NT2/D1 (cell line): ENCODE measurements at regions not wholly inside any gene's neighbourhood (a gene's known extent, or its start where the extent isn't known, plus 50 kb on each side); places are given as distances from the start of the nearest gene placed in this dataset.
"Not testable (repeated sequence)": the region's sequence is repeated elsewhere in the genome, so short reads cannot be mapped to it uniquely, and the experiment has no call there.

Experiments
- DNase-seq: peaks from one replicate; pipeline ENCODE4 v3.0.0-alpha.2; 2011; ENCODE audit warnings: low read depth, low spot score
- H3K27me3 ChIP-seq: 2 replicates; pipeline ENCODE4 v1.6.0; 2011; ENCODE audit warnings: mild to moderate bottlenecking; ENCODE audit not compliant: insufficient read length, insufficient read depth
- H3K36me3 ChIP-seq: 2 replicates; pipeline ENCODE4 v1.6.1; 2011; ENCODE audit warnings: mild to moderate bottlenecking, low read length, mixed read lengths; ENCODE audit not compliant: insufficient read depth, insufficient read length
- H3K4me1 ChIP-seq: 2 replicates; pipeline ENCODE4 v1.5.1; 2011; ENCODE audit not compliant: insufficient read depth, insufficient read length
- H3K4me3 ChIP-seq: 2 replicates; pipeline ENCODE4 v1.5.1; 2011; ENCODE audit warnings: low read depth; ENCODE audit not compliant: insufficient read length
- H3K9ac ChIP-seq: 2 replicates; pipeline ENCODE4 v1.6.0; 2011; ENCODE audit warnings: low read depth; ENCODE audit not compliant: insufficient read length
- H3K9me3 ChIP-seq: 2 replicates; pipeline ENCODE4 v1.5.1; 2011; ENCODE audit warnings: mild to moderate bottlenecking, low read length; ENCODE audit not compliant: insufficient read depth
- SUZ12 ChIP-seq: IDR thresholded peaks from 2 replicates; pipeline ENCODE4 v1.6.1; 2011; ENCODE audit not compliant: insufficient read length, insufficient read depth; ENCODE audit errors: extremely low read depth
- YY1 ChIP-seq: IDR thresholded peaks from 2 replicates; pipeline ENCODE4 v1.6.1; 2011; ENCODE audit not compliant: insufficient read length, insufficient read depth
- ZNF274 ChIP-seq: IDR thresholded peaks from 2 replicates; pipeline ENCODE4 v1.6.1; 2011; ENCODE audit warnings: mild to moderate bottlenecking, low read depth, low read length

- no peak overlapping the region for H3K4me3 ChIP-seq
- no peaks in the 10 kb centered on the region for H3K27me3 ChIP-seq
- DNase-seq, result no peak
- H3K9ac ChIP-seq, result no peak overlapping the region
- no peaks in the 10 kb centered on the region for H3K4me1 ChIP-seq
- no peaks in the 10 kb centered on the region for H3K9me3 ChIP-seq
- TF ChIP-seq YY1, result no peak
- no peak for TF ChIP-seq SUZ12
- no peak for TF ChIP-seq ZNF274
- H3K36me3 ChIP-seq, result no peaks in the 10 kb centered on the region
These were observed 96.5 kb downstream of the PPIAL4G start for GRCh38 chr1:148386617-148387016.

GRCh38 chr1:148386031-148386398 is 97.1 kb downstream of the PPIAL4G start:
- not testable (repeated sequence) for DNase-seq, H3K36me3 ChIP-seq, H3K4me1 ChIP-seq, H3K27me3 ChIP-seq, H3K9ac ChIP-seq, H3K4me3 ChIP-seq, H3K9me3 ChIP-seq

GRCh38 chr1:148385371-148386030 is 97.6 kb downstream of the PPIAL4G start:
- Histone ChIP-seq H3K9me3 (no peaks in the 10 kb centered on the region), H3K4me3 (no peak overlapping the region), H3K27me3 (no peaks in the 10 kb centered on the region), H3K9ac (no peak overlapping the region), H3K4me1 (no peaks in the 10 kb centered on the region), H3K36me3 (no peaks in the 10 kb centered on the region)
- no peak for DNase-seq
- TF ChIP-seq SUZ12 (no peak), YY1 (no peak), ZNF274 (no peak)

- DNase-seq, result no peak
- H3K4me1 ChIP-seq, result no peaks in the 10 kb centered on the region
- no peaks in the 10 kb centered on the region for H3K27me3 ChIP-seq
- no peaks in the 10 kb centered on the region for H3K9me3 ChIP-seq
- TF ChIP-seq YY1 (no peak), ZNF274 (no peak), SUZ12 (no peak)
- no peak overlapping the region for H3K9ac ChIP-seq
- no peaks in the 10 kb centered on the region for H3K36me3 ChIP-seq
- no peak overlapping the region for H3K4me3 ChIP-seq
These were observed 99.1 kb downstream of the PPIAL4G start for GRCh38 chr1:148383966-148384365.

- no peaks in the 10 kb centered on the region for H3K36me3 ChIP-seq
- no peak overlapping the region for H3K9ac ChIP-seq
- no peak overlapping the region for H3K4me3 ChIP-seq
- TF ChIP-seq ZNF274, result no peak
- TF ChIP-seq YY1, result no peak
- TF ChIP-seq SUZ12, result no peak
- H3K27me3 ChIP-seq, result no peaks in the 10 kb centered on the region
- H3K4me1 ChIP-seq, result no peaks in the 10 kb centered on the region
- no peak for DNase-seq
- H3K9me3 ChIP-seq, result no peaks in the 10 kb centered on the region
These were observed 103.4 kb downstream of the PPIAL4G start for GRCh38 chr1:148379697-148380096.

- no peak for DNase-seq
- Histone ChIP-seq H3K36me3 (no peaks in the 10 kb centered on the region), H3K9ac (no peak overlapping the region), H3K4me1 (no peaks in the 10 kb centered on the region), H3K9me3 (no peaks in the 10 kb centered on the region), H3K27me3 (no peaks in the 10 kb centered on the region), H3K4me3 (no peak overlapping the region)
- no peak for TF ChIP-seq ZNF274
- no peak for TF ChIP-seq YY1
- TF ChIP-seq SUZ12, result no peak
These were observed 104.0 kb downstream of the PPIAL4G start for GRCh38 chr1:148379170-148379500.

GRCh38 chr1:148377992-148378391 is 105.1 kb downstream of the PPIAL4G start:
- not testable (repeated sequence) for H3K9ac ChIP-seq, DNase-seq, H3K9me3 ChIP-seq, H3K4me3 ChIP-seq, H3K27me3 ChIP-seq, H3K4me1 ChIP-seq, H3K36me3 ChIP-seq

- H3K4me3 ChIP-seq, H3K36me3 ChIP-seq, H3K9me3 ChIP-seq, H3K27me3 ChIP-seq, H3K4me1 ChIP-seq, H3K9ac ChIP-seq, DNase-seq: not testable (repeated sequence)
These were observed 106.1 kb downstream of the PPIAL4G start for GRCh38 chr1:148377045-148377444.
